RWPE1 (cell line): ENCODE measurements at regions not wholly inside any gene's neighbourhood (a gene's known extent, or its start where the extent isn't known, plus 50 kb on each side); places are given as distances from the start of the nearest gene placed in this dataset.

Source experiments
- CTCF ChIA-PET: fragments of 350-600 bp; sonication (Branson Sonifier 250); formaldehyde crosslinking; extraction: SDS; loops from one replicate; lab custom pipeline; 2021; lab: Yijun Ruan, JAX
- POLR2A ChIA-PET: fragments of 400-600 bp; formaldehyde crosslinking; extraction: SDS; loops from one replicate; lab custom pipeline; 2020; ENCODE audit warnings: antibody characterized with exemption; ENCODE audit not compliant: low non-redundant PET; lab: Yijun Ruan, JAX
- DNase-seq: peaks from one replicate; pipeline ENCODE4 v3.0.0; 2012; ENCODE audit warnings: low spot score
- H3K27ac ChIP-seq: fragments of 450-650 bp; 2 replicates; pipeline ENCODE4 v1.5.1; 2017
- TF ChIP-seq, protein P1 (sequence below): fragments of 450-650 bp; conservative IDR thresholded peaks from 2 replicates; pipeline ENCODE4 v1.5.1; 2017; ENCODE audit warnings: low read depth, mild to moderate bottlenecking

DNA sequence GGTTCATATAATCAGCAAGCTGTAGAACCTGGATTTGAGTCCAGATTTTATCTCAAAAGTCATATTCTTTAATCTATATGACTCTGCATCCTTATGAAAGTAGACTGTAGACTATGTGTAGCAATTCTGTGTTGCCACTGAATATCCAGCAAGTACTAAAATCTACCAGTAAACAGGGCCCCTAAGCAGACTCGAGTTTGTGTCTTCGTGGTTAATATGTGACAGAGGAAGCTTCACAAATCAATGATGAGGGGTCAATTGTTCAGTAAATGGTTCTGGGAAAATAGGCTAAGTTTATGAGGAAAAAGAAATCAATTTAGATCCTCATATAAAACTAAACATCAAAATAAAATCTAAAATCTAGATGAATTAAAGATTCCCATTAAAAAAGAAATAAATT is 648.5 kb upstream of the KIRREL3 start:
- CTCF ChIA-PET = no interaction called here

DNA sequence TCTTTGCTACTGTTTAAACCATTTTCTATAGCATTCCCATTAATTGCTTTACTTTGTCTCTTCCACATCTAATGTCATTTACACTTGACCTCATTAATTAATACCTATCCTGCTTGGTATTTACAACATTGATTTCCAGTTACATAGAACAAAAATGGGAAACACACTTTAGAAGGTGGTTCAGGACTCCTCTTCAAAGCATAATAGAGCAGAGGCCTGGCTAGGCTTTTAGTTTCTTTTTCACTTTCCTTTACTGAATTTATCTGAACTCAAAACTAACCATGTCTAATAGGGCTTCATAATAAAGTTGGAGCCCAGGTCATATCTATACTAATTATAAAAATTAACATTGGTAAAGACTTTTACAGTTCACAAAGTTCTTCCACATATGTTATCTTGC is 648.0 kb upstream of the KIRREL3 start:
- ChIA-PET POLR2A (no interaction called here), CTCF (no interaction called here)
- H3K27ac ChIP-seq = no peak overlapping the region
- no peak for DNase-seq
- TF ChIP-seq, protein P1, sequence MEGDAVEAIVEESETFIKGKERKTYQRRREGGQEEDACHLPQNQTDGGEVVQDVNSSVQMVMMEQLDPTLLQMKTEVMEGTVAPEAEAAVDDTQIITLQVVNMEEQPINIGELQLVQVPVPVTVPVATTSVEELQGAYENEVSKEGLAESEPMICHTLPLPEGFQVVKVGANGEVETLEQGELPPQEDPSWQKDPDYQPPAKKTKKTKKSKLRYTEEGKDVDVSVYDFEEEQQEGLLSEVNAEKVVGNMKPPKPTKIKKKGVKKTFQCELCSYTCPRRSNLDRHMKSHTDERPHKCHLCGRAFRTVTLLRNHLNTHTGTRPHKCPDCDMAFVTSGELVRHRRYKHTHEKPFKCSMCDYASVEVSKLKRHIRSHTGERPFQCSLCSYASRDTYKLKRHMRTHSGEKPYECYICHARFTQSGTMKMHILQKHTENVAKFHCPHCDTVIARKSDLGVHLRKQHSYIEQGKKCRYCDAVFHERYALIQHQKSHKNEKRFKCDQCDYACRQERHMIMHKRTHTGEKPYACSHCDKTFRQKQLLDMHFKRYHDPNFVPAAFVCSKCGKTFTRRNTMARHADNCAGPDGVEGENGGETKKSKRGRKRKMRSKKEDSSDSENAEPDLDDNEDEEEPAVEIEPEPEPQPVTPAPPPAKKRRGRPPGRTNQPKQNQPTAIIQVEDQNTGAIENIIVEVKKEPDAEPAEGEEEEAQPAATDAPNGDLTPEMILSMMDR = no peak

More for the DNA sequence above, 648.5 kb upstream of the KIRREL3 start:
- no peak overlapping the region for H3K27ac ChIP-seq
- TF ChIP-seq, protein P1 = no peak
- POLR2A ChIA-PET = no interaction called here
- DNase-seq = no peak

DNA sequence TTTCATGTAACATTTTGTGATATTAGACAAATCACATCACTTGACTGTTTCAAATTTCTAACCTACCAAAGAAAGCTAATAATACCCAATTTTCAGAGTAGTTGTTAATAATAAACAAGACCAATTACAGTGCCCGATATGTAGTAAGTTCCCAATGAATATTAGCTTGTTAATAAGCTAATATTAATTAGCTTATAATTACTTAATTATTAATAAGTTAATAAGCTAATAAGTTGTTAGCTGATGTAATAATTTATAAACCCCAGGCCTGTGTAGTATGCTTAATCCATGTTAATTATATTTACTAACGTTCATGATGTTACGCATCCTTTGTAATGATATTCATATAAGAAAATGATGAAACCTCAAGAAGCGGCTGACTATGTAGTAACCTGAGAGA is 643.8 kb upstream of the KIRREL3 start:
- H3K27ac ChIP-seq = no peak overlapping the region
- TF ChIP-seq, protein P1 = no peak
- no peak for DNase-seq
- ChIA-PET CTCF (no interaction called here), POLR2A (no interaction called here)

DNA sequence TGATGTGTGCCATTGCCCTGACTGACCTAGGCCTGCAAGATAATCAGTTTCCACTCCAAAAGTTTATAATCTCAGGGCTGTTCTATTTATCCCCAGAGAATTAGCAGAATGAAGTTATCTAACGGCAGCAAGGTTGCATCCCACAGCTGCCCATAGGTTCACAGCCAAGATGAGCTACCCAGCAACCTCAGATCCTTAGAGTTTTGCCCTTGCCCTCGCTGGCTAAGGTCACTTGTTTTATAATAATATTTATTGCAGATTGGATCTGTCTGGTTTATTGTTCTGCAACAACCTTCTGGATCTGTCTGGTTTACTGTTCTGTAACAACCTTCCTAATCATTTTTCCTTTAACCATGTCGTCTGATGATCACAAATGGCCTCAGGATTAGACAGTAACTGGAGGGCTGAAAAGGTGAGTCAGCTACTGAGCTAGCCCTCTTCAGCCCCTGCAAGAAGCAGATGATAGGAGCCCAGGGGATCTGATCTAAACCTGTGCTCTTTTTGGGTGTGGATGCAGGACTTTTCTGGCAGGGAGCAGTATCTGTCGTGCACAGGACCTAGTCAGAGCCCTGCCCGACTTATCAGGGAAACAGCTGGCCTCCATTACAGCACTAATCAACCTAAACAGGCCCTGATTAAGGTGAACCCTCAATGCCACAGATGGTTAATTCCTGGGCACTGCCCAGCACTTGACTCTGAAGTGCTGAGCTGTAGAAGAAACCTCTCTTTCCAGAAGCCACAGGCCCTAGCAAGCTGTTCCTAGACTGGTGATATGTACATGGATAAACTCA is 642.9 kb upstream of the KIRREL3 start:
- CTCF ChIA-PET = no interaction called here
- no peak for DNase-seq

DNA sequence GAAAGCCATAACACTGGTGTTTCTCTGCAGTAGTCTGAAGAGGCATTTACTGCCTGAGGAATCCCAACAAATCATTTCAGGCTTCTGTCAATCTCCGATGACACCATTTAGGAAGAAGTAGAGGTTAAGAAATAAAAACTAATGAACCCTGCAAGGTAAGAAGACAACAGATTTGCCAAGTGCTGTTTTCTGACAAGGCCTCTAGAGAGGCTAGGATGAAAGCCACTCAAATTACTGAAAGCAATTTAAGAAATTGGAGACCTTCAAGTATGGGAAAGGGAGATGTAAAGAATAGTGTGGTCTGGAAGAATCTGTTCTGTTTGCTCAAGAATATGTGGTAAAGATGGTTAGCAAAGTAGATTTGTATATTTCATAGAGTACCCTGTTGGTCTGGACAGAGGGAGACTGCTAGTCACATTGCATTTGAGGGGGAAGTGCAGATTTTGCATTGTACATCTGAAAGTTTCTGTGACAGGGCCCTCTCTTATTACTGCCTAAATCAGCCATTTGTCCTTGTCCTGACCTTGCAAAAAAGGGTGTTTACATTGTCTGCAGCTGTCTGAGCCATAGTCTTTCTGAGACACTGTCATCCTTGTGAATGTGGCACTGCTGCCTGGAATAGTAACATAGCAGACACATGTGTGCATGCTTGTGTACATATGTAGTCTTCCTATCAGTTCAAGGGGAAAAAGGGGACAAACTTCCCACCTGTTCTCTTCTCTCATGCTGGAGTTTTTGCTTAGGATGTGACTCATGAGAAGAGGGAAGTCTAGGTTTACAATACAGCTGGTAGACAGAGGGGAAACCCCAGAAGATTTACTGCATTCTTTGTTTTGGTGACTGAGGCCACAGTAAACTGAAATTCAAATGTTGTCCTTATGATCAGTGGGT is 640.2 kb upstream of the KIRREL3 start:
- no peak overlapping the region for H3K27ac ChIP-seq
- CTCF ChIA-PET = no interaction called here

More for the DNA sequence above, 642.9 kb upstream of the KIRREL3 start:
- H3K27ac ChIP-seq = no peak overlapping the region
- POLR2A ChIA-PET = no interaction called here
- TF ChIP-seq, protein P1 = no peak

DNA sequence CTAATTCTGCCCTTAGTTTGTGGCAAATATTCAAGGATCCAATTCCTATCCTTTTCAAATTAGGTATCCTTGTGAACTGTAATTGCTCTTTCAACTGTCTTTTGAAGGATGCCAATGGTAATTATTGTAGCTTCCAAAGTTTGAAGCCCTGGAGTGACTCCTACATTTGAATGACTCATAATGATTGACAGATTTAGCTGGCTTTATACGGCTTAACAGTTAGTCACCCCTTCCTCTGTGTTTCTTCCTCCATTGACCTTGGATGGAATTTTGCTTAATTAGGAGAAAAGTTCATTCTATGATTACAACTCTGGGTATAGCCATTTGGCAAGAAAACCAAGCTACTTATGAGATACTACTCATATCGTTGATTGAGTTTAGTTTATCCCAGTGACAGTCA is 639.3 kb upstream of the KIRREL3 start:
- no peak overlapping the region for H3K27ac ChIP-seq
- TF ChIP-seq, protein P1 = no peak
- DNase-seq = peak; percentile 71
- ChIA-PET CTCF (no interaction called here), POLR2A (no interaction called here)

More for the DNA sequence above, 640.2 kb upstream of the KIRREL3 start:
- peak; percentile 10 for DNase-seq
- POLR2A ChIA-PET = no interaction called here
- TF ChIP-seq, protein P1 = no peak
